ENCODE measurements at regions not wholly inside any gene's neighbourhood (a gene's known extent, or its start where the extent isn't known, plus 50 kb on each side); places are given as distances from the start of the nearest gene placed in this dataset.

DNA sequence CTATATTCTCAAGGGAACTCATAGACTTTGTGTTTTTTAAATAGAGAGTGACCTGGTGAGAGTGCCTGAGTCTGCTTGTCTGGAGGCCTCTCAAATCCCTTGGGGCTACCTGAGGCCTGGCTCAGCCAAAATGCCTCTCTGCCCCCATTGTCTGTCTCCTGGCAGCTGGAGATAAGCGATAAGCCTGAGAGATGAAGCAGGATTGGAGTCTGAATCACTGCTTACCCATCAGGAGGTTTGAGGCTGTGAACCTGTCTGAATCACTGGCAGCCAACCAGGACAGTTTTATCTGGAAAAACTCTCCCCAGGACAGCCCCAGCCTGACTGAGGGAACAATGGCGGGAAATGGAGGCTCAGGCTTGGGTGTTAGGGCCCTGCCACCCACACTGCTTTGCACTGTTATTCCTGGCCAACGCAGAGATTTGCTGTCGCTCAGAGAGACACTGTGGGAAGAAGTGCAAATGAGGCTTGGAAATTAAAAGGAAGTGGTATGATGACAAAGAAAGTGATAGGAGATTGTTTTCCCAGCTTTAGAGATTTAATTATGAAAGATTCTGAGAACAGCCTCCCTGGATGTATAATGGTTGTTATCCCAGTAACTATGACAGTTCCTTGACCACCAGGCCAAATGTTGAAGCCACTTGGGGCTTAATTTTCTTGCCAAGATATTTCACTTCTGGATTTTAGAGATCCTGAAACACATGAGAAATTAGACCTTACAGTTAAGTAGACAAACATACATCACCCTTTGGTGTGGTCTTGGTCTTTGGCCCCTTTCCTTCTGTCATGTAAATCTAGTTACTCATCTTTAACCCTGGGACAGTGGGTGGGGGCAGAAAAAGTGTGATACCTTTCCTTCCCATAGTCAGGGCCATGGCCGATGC is 102.1 kb downstream of the RASSF10 start:
- 81 to 93% (median 85%) methylated on average over 5 of the region's 5 CpGs for WGBS, 5 donors
- no peak for DNase-seq
- H3K27ac ChIP-seq, result peak overlapping the region in 1 of 5 donors; percentile 17
- no peaks in the 10 kb centered on the region for H3K9me3 ChIP-seq
- peaks cover 0 to 17% (median 0%) of the 10 kb centered on the region in 4 donors for H3K4me1 ChIP-seq
- TF ChIP-seq EP300 (IDR thresholded peaks at IDR 0.05) (no peak), POLR2A (IDR thresholded peaks at IDR 0.05) (no peak), POLR2AphosphoS5 (IDR thresholded peaks at IDR 0.05) (no peak)
- TF ChIP-seq, protein P1, sequence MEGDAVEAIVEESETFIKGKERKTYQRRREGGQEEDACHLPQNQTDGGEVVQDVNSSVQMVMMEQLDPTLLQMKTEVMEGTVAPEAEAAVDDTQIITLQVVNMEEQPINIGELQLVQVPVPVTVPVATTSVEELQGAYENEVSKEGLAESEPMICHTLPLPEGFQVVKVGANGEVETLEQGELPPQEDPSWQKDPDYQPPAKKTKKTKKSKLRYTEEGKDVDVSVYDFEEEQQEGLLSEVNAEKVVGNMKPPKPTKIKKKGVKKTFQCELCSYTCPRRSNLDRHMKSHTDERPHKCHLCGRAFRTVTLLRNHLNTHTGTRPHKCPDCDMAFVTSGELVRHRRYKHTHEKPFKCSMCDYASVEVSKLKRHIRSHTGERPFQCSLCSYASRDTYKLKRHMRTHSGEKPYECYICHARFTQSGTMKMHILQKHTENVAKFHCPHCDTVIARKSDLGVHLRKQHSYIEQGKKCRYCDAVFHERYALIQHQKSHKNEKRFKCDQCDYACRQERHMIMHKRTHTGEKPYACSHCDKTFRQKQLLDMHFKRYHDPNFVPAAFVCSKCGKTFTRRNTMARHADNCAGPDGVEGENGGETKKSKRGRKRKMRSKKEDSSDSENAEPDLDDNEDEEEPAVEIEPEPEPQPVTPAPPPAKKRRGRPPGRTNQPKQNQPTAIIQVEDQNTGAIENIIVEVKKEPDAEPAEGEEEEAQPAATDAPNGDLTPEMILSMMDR (IDR thresholded peaks at IDR 0.05), result no peak
- no peak overlapping the region for H3K4me3 ChIP-seq
- H3K27me3 ChIP-seq, result no peaks in the 10 kb centered on the region
- no peaks in the 10 kb centered on the region for H3K36me3 ChIP-seq
- intact Hi-C loops (cut with DNase I; ENCODE audit: low total_unique reads), result no loop called here

DNA sequence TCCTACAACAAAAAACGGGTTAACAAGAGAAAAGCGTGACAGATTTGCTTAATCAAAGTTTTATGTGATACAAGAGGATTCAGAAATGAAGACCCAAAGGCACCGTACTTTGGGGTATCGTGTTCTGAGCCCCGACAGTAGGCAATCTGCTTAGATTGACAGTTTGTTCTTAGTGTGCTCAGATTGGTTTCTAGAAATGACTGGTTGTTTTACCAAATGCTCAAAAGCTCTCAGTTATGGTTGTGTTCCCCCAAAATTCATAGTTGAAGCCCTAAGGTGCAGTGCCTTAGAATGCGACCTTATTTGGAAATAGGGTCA is 102.7 kb downstream of the RASSF10 start:
- no peak overlapping the region for H3K27ac ChIP-seq
- no peak overlapping the region for H3K4me3 ChIP-seq
- H3K27me3 ChIP-seq, result no peaks in the 10 kb centered on the region
- no peaks in the 10 kb centered on the region for H3K36me3 ChIP-seq
- intact Hi-C loops (cut with DNase I; ENCODE audit: low total_unique reads), result no loop called here
- H3K4me1 ChIP-seq, result peaks cover 0 to 17% (median 0%) of the 10 kb centered on the region in 4 donors
- no peak for DNase-seq
- H3K9me3 ChIP-seq, result no peaks in the 10 kb centered on the region
- TF ChIP-seq EP300 (IDR thresholded peaks at IDR 0.05) (no peak), POLR2A (IDR thresholded peaks at IDR 0.05) (no peak), POLR2AphosphoS5 (IDR thresholded peaks at IDR 0.05) (no peak)
- TF ChIP-seq, protein P1 (IDR thresholded peaks at IDR 0.05), result no peak
- WGBS, 5 donors, result 76 to 87% (median 83%) methylated on average over 6 of the region's 6 CpGs

DNA sequence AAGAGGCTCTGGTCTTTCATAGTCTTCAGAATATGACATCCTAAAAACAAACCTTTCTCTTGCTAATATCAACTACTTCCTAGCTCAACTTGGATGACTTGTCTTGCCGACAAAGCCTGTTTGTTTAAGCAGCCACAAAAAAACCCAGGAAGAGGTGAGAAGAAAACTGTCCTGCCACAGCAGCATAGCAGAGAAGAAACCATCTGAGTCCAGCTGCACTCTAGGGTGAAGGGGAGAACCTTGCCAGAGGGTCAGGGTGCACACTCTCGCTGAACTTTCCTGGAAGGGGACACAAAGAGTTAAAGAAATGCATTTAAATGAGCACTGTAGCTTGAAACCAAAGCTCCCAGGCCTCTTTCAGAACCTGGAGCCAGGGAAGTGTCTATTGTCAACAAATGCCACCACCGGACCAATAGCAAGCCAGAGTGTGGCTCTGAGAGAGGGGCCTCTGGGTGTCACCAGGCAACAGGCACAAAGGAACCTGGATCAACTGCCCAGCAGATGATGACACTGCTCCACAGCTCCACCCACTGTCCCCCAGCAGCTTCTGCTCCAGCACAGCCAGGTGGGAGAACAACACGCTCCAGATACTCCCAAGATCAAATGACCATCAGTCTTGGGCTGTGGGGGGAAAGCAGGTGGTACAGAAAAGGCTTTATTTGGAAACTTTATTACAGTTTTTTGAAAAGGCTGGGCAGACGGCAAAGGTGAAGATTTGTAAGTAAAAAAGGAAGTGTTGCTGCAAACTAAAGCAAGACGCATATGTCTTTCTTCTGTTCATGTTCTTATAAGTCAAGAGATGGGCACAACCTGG is 105.7 kb downstream of the RASSF10 start:
- no peaks in the 10 kb centered on the region for H3K36me3 ChIP-seq
- no peaks in the 10 kb centered on the region for H3K27me3 ChIP-seq
- H3K9me3 ChIP-seq, result no peaks in the 10 kb centered on the region
- TF ChIP-seq, protein P1 (IDR thresholded peaks at IDR 0.05), result peak in 1 of 7 experiments; percentile 23
- TF ChIP-seq EP300 (IDR thresholded peaks at IDR 0.05), result no peak
- no peak for TF ChIP-seq POLR2AphosphoS5 (IDR thresholded peaks at IDR 0.05)
- WGBS, 5 donors, result 51 to 65% (median 60%) methylated on average over 6 of the region's 6 CpGs
- peaks cover 0 to 17% (median 0%) of the 10 kb centered on the region in 4 donors for H3K4me1 ChIP-seq
- H3K27ac ChIP-seq, result peak overlapping the region in 1 of 5 donors; percentile 20
- intact Hi-C loops (cut with DNase I; ENCODE audit: low total_unique reads), result no loop called here
- H3K4me3 ChIP-seq, result no peak overlapping the region
- peak; percentile 50 to 88 for DNase-seq

DNA sequence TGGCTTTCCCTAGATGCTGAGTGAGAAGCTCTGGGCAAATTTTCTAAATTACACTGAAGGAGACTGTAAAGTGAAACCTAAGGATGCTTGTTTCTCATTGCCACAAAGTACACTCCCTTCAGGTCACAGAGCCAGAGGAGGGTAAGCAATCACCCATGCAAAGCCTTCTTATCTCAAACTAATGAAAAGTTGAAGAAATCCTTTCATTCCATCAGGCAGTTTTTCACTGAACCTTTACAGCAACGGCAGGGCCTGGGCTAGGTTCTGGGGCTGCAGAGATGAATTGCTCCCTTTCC is 106.2 kb downstream of the RASSF10 start:
- H3K36me3 ChIP-seq, result no peaks in the 10 kb centered on the region
- H3K27ac ChIP-seq, result peak overlapping the region in 1 of 5 donors; percentile 20
- no peak for DNase-seq
- H3K4me1 ChIP-seq, result peaks cover 0 to 17% (median 0%) of the 10 kb centered on the region in 4 donors
- intact Hi-C loops (cut with DNase I; ENCODE audit: low total_unique reads), result no loop called here
- H3K9me3 ChIP-seq, result no peaks in the 10 kb centered on the region
- whole genome bisulfite sequencing, 5 donors, result 0 to 25% (median 0%) methylated on average over 1 of the region's 1 CpG
- TF ChIP-seq POLR2A (IDR thresholded peaks at IDR 0.05), result no peak
- TF ChIP-seq, protein P1 (IDR thresholded peaks at IDR 0.05), result no peak
- TF ChIP-seq EP300 (IDR thresholded peaks at IDR 0.05), result no peak
- no peak for TF ChIP-seq POLR2AphosphoS5 (IDR thresholded peaks at IDR 0.05)
- no peaks in the 10 kb centered on the region for H3K27me3 ChIP-seq
- no peak overlapping the region for H3K4me3 ChIP-seq

All from stomach (tissue), 8 donors.